NCI-H446 (cell line): ENCODE measurements at regions not wholly inside any gene's neighbourhood (a gene's known extent, or its start where the extent isn't known, plus 50 kb on each side); places are given as distances from the start of the nearest gene placed in this dataset.
"Not testable (repeated sequence)": the region's sequence is repeated elsewhere in the genome, so short reads cannot be mapped to it uniquely, and the experiment has no call there.

Experiments
- DNase-seq, 2 experiments: peaks; one replicate each; lab custom pipeline; 2025; lab: John Stamatoyannopoulos, UW

DNA sequence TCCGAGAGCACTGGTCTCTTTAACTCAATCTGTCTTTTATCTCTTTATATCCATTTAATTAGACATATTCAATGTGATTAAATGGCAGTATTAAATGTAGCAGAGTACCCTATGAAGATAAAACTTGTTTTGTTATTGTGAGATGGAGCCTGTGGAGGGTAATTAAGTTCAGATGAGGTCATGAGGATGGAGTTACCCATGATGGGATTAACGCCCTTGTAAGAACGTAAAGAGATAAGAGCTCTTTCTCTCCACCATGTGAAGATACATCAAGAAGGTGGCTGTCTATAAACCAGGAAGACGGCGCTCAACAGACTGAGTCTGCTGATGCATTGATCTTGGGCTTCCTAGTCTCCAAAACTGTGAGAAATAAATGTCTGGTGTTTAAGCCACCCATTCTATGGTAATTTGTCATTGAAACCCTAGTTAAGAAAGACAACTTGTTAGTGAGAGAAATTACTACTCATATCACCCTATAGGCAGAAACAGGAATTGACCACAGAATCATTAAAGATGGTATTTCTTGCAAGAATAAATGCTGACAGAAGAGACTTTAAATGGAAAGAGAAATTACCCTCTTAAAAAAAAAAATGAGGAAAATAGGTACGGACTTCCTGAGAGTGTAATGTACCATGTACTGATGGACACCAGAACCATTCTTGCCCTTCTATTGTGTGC is 738.7 kb upstream of the CHAC2 start:
- DNase-seq = no peak

DNA sequence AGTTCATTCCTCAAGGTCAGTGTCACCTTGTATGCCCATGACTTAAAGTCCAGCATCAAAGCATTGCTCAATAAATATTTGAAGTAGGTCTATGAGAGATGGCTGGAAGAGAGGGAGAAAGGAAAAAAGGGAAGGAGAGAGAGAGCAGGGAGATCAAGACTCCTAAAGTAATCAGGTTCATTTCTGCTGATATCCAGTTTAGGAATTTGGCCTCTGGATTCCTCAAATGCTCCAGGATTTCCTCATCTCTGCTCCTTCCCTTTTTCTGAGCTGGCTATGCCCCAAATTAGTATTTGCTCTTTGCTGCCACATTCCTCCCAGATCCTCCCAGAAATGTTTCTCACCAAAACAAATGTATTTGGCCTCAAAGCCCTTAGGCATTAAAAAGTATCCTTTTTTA is 739.4 kb upstream of the CHAC2 start:
- no peak for DNase-seq

DNA sequence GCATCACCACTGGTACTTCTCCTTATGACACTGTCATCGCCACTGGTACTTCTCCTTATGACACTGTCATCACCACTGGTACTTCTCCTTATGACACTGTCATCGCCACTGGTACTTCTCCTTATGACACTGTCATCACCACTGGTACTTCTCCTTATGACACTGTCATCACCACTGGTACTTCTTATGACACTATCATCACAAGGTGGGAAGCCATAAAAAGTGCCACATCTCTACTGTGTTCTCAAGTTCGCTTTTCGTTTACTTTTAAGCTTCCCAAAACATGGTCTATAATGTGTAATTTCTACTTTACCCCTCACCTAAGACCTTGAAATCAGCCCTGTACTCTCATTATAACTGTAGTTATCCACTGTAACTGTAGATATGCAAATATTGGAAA is 745.4 kb upstream of the CHAC2 start:
- not testable (repeated sequence) for DNase-seq

DNA sequence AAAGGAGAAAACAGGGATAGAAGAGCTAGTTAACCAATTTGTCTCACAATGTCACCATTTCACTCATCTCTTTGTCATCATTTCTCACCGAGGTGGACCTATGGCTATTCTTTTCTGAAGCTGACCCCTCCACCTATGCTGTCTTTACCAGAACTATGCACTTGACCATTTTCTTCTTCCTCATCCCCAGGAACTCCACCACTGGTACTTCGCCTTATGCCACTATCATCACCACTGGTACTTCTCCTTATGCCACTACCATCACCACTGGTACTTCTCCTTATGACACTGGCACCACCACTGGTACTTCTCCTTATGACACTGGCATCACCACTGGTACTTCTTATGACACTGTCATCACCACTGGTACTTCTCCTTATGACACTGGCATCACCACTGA is 745.8 kb upstream of the CHAC2 start:
- DNase-seq = no peak

DNA sequence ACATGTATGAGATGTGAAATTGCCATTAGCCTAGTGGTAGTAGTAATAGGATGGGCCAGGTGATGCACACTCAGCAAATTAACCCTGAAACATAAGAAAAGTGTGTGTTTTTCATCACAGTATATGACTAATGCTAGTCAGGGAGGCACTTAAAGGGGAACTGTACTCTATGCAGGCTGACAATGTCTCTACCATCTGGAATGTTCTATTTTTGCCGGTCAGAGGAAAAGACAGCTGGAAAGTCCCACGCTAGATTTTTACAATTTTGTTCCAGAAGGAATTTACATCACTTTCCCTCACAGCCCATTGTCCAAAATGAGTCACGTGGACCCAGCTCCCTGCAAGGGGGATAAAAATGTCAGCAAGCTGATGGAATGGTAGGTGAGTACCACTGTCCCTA is 746.3 kb upstream of the CHAC2 start:
- DNase-seq = no peak

DNA sequence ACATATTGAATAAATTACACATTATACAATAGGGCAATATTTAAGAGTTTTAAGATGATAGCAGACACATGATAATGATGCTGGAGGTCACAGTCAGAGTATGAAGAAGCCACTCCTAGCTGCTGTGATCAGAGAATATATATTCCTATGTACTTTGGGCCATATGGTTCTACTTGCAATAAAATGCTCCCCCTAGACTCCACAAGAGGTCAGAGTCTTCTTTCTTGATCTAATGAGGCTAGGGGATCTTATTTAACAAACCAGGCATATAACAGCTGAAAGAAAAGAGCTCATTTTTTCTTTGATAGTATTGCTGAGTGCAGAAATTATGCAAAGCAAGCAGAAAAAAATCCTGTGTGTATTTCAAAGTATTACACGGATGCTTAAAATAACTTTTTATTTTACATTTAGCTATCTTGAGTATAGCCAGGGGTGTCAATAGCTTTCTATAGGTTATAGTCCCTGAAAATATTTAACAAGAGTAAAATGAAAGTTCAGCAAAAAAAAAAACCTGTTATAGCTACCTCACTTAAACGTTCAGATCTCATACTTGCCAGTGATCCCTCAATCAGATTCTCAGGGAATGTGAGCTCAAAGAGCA is 748.7 kb upstream of the CHAC2 start:
- peak in 1 of 2 experiments; percentile 55 for DNase-seq

DNA sequence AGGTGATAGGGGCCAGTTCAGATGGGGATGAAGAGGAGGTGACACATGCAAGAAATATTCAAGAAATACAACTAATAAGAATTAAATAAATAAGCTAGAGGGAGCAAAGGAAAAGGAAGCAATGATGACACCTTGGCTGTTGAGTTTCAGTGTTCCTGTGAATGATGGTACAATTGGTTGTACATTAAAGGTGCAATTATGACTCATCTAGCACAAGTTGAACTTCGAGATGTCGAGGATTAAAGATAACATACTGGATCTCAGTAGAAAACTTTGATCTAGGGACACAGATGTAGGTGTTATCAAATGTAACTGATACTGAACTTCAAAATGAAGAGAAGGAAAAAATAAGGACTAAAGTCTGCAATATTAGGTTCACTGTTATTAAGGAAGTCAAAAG is 760.6 kb upstream of the CHAC2 start:
- no peak for DNase-seq

DNA sequence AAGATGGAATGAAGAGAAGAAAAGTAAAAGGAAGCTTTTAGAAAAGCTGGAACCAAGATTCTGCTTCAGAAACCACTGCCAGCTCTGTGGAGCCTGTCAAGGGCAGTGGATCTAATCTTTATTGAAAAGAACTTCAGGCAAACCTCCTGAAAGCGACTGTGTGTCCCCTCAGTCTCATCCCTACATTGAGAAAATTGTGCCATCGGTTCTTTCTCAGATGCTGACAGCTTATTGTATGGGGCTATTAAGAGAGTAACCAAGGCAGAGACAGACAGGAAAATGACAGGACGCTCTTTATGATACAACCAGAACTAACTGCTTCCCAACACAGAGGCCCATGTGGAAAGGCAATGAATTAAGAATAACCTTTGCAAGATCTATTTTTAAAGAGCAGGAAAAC is 763.2 kb upstream of the CHAC2 start:
- no peak for DNase-seq

- peak in 1 of 2 experiments; percentile 58 for DNase-seq
Measured at GRCh38 chr2:52995424-52995823, 772.2 kb upstream of the CHAC2 start.

- peak in 1 of 2 experiments; percentile 5 for DNase-seq
Measured at GRCh38 chr2:52976143-52976949, 791.3 kb upstream of the CHAC2 start.

DNA sequence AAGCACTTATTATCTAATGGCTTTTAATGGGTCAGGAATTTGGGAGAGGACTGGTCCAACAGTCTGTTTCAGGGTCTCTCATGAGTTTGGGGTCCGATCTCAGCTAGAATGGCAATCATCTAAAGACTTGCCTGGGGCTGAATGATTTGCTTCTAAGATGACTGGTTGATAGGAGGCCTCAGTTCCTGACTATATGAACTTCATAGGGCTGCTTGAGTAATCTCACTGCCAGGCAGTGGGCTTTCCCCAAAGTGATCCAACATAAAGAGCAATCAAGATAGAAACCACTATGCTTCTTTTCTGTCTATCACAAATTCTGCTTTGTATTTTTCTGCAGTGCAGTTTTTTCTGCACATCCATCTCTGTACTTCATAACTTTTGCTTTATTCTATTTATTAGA is 793.5 kb upstream of the CHAC2 start:
- DNase-seq = no peak

DNA sequence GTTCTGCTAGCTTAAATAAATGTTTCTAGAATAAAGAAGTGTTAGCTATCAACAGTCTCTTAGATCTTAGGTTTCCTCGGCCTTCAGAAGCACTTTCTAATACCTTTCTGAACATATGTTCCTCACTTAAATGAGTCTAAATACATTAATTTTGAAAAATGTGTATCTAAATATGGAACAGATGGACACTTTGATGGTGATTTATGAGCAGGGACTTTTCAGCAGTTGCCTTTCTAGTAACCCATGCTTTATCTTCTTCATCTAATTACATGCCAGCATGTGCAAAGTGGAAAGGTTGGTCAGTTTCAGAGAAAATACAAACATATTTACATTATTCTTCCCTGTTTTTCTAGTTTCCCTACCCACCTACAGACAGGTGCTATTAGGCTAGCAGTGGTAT is 797.0 kb upstream of the CHAC2 start:
- peak in 1 of 2 experiments; percentile 2 for DNase-seq

GRCh38 chr2:52968043-52968442 is 799.6 kb upstream of the CHAC2 start:
- no peak for DNase-seq

GRCh38 chr2:52964916-52965530 is 802.6 kb upstream of the CHAC2 start:
- DNase-seq = no peak

GRCh38 chr2:52961403-52961802 is 806.2 kb upstream of the CHAC2 start:
- DNase-seq = no peak

- no peak for DNase-seq
Measured at GRCh38 chr2:52960881-52961280, 806.7 kb upstream of the CHAC2 start.

GRCh38 chr2:52959801-52960200 is 807.8 kb upstream of the CHAC2 start:
- DNase-seq = no peak

DNA sequence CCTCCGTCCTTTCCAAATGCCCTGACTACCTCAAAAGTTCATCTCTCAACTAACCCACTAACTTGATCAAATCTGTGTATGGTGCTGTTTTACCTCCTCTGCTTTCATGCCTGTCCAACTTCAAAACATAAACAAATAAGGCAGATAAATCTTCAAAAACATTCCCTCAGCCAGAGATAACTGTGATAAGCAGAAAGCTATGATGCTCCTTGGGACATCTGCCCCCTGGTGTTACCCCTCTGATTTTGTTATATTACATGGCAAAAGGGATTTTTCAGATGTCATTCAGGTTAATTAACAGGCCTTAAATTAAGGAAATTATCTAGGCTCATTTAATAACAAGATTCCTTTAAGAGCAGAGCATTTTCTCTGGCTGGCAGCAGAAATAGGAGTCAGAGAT is 810.8 kb upstream of the CHAC2 start:
- DNase-seq = no peak

- no peak for DNase-seq
Measured at GRCh38 chr2:52956118-52956517, 811.5 kb upstream of the CHAC2 start.

GRCh38 chr2:52955079-52955478 is 812.5 kb upstream of the CHAC2 start:
- DNase-seq = no peak

- no peak for DNase-seq
Measured at GRCh38 chr2:52940101-52940500, 827.5 kb upstream of the CHAC2 start.

DNA sequence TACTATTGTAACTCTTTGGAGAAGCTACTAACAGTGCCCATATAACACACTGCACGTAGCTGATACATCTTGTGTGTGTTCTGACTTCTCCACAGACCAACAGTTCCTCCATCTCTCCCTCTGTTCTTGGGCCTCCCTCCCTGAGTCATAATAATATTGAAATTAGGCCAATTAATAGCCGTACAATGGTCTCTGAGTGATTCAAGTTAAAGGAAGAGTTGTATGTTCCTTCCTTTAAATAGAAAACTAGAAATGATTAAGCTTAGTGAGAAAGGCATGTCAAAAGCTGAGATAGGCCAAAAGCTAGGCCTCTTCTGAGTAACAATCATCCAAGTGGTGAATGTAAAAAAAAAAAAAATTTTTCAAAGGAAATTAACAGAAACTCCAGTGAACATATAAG is 828.4 kb upstream of the CHAC2 start:
- DNase-seq = no peak

GRCh38 chr2:52936029-52936428 is 831.6 kb upstream of the CHAC2 start:
- no peak for DNase-seq
